Heart right ventricle (tissue), 16 donors: ENCODE measurements at regions not wholly inside any gene's neighbourhood (a gene's known extent, or its start where the extent isn't known, plus 50 kb on each side); places are given as distances from the start of the nearest gene placed in this dataset.

ENCODE experiments used
- ATAC-seq, 8 donors: fragments of 200-7000 bp; cut with Tn5 transposase; one replicate each; pipeline ENCODE4 v1.9.1; 2020; ENCODE audit warnings: mild to moderate bottlenecking in 8 of 8, moderate library complexity in 8 of 8, moderate number of reproducible peaks in 1 of 8
- DNase-seq, 2 donors: peaks; one replicate each; pipeline ENCODE4 v3.0.0-alpha.2; 2020
- H3K27ac ChIP-seq, 10 donors: fragments of 200-600 bp; sonication (generic) in 2 of 10; one replicate each; pipeline versions ENCODE4 v1.5.0 to v1.8.0; 2020 to 2022; ENCODE audit warnings: mild to moderate bottlenecking in 3 of 10
- H3K27me3 ChIP-seq, 7 donors: fragments of 200-600 bp; one replicate each; pipeline ENCODE4 v1.8.0; 2021 to 2022; ENCODE audit warnings: mild to moderate bottlenecking in 2 of 7
- H3K36me3 ChIP-seq, 9 donors: fragments of 200-600 bp; sonication (generic) in 1 of 9; one replicate each; pipeline versions ENCODE4 v1.5.0 to v1.8.0; 2020 to 2022; ENCODE audit warnings: mild to moderate bottlenecking in 2 of 9
- H3K4me1 ChIP-seq, 9 donors: fragments of 200-600 bp; sonication (generic) in 1 of 9; one replicate each; pipeline versions ENCODE4 v1.5.0 to v1.8.0; 2020 to 2022; ENCODE audit warnings: mild to moderate bottlenecking in 4 of 9
- H3K4me3 ChIP-seq, 10 donors: fragments of 200-600 bp; sonication (generic) in 2 of 10; one replicate each; pipeline versions ENCODE4 v1.5.0 to v1.8.0; 2020 to 2022; ENCODE audit warnings: mild to moderate bottlenecking in 7 of 10, moderate library complexity in 2 of 10
- H3K9me3 ChIP-seq, 11 donors: fragments of 200-600 bp in 10 of 11; sonication (generic) in 2 of 11; one replicate each; pipeline versions ENCODE4 v1.5.0 to v1.8.0; 2013 to 2022; ENCODE audit warnings: mild to moderate bottlenecking in 2 of 11, control low read depth in 1 of 11, moderate library complexity in 1 of 11
- WGBS, 2 donors: extraction: QIAGEN DNeasy Blood & Tissue Kit; methylation state at CpG; one replicate each; pipeline ENCODE4 v1.1.7; 2013; ENCODE audit warnings: inconsistent platforms in 1 of 2; 5-methylcytosine and 5-hydroxymethylcytosine counted together
- intact Hi-C, 10 donors: fragments of 100-400 bp; cut with DNase I; formaldehyde crosslinking; loops; one replicate each; pipeline versions ENCODE4 v1.11.1 to v1.14.2; 2022
- TF ChIP-seq, protein P1 (sequence below), 9 donors: fragments of 200-600 bp; sonication (generic) in 2 of 9; IDR thresholded peaks; one replicate each; pipeline versions ENCODE4 v1.5.0 to v1.8.0; 2021 to 2022; ENCODE audit warnings: antibody characterized with exemption in 9 of 9, mild to moderate bottlenecking in 5 of 9, moderate library complexity in 1 of 9
- donor health status: Arrhythmogenic right ventricular cardiomyopathy.
- donor health status: ischemic (EF 13 %, LVEDD 7.1; RV severe dilation, severe dysfunction).
- donor health status: healthy with polysubstance abuse.
- donor health status: DM: no; HTN: yes; CAD: no.
- donor health status: DM: no; HTN: no; CAD: no.
- donor health status: ischemic (EF 25% LVEDD 6.9; RV normal size, moderate dysfunction).
- donor health status: ischemic (EF 25% LVEDD 5.7; RV mildly dilated, moderate dysfunction).
- donor health status: healthy.
- donor health status: DM: yes; HTN: yes; CAD: no.
- donor health status: Ischemic cardiomyopathy.
- donor health status: ischemic (EF 35%, LVEDD 5.7; RV mildly dilated, moderate dysfunction).
- donor health status: nonischemic (EF 11% LVEDD 7.7; RV severe dilation, severe dysfunction).
- donor health status: DM: yes; HTN: yes; CAD: no.
- donor health status: PGD.
- donor health status: ischemic (EF 29% LVEDD 5.4; RV normal size, mild dysfunction).
- donor health status: nonischemic (EF 23%, LVEDD 6.1; RV moderate dilation, normal function).

DNA sequence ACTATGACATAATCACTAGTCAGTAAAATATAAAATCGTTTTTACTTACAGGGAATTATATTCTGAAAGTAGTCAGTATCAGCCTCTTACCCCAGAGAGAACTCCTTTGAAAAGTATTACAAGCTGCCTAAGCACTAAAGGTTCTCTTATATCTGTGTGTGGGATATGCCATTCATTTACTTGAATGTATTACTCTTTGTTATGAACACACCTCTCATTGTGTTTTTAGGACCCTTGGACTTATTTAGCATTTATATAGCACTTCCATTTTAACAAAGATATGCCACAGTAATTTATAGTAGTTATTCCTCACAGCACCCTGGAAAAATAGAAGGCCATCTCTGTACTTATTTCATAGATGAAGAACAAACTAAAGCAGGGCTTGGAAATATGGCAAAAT, 1178.0 kb downstream of the OLFM4 start:
- Histone ChIP-seq H3K4me1 (no peaks in the 10 kb centered on the region), H3K4me3 (no peak overlapping the region), H3K27ac (no peak overlapping the region), H3K36me3 (no peaks in the 10 kb centered on the region), H3K27me3 (no peaks in the 10 kb centered on the region), H3K9me3 (no peaks in the 10 kb centered on the region)
- DNase-seq: no peak
- no peak for ATAC-seq
- intact Hi-C loops: no loop called here
- 47 to 58% methylated on average over 1 of the region's 1 CpG for WGBS, 2 donors
- TF ChIP-seq, protein P1, sequence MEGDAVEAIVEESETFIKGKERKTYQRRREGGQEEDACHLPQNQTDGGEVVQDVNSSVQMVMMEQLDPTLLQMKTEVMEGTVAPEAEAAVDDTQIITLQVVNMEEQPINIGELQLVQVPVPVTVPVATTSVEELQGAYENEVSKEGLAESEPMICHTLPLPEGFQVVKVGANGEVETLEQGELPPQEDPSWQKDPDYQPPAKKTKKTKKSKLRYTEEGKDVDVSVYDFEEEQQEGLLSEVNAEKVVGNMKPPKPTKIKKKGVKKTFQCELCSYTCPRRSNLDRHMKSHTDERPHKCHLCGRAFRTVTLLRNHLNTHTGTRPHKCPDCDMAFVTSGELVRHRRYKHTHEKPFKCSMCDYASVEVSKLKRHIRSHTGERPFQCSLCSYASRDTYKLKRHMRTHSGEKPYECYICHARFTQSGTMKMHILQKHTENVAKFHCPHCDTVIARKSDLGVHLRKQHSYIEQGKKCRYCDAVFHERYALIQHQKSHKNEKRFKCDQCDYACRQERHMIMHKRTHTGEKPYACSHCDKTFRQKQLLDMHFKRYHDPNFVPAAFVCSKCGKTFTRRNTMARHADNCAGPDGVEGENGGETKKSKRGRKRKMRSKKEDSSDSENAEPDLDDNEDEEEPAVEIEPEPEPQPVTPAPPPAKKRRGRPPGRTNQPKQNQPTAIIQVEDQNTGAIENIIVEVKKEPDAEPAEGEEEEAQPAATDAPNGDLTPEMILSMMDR (IDR thresholded peaks at IDR 0.05): no peak

DNA sequence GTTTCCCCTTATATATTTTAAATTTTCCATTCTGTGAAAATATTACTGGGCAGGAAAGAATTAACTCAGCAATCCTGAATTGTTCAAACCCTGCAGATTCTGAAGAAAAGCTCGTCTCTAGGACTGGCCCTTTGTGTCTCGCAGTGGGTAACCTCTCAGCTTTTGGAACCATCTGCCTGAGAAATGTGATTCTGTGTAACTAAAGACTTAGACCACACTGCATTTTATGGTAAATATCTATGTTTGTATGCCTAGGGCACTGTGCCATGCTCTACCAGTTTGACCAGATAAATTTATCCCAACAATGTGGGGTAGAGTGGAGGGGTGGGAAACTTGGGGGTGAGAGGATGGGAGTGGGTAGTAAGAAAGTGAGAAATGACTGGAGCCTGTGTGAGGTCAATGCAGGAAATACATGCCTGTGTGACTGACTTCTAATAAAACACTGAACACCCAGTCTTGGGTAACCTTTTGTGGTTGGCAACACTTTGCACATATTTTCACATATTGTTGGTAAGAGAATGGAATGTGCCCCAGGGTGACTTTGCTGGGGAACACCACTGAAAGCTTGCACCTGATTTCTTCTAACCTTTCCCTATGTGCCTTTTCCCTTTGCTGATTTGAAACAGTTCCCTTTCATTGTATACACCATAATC, 1181.9 kb downstream of the OLFM4 start:
- DNase-seq (no peak), ATAC-seq (no peak)
- TF ChIP-seq, protein P1 (IDR thresholded peaks at IDR 0.05): no peak
- H3K4me1 ChIP-seq: no peaks in the 10 kb centered on the region
- 78 to 83% methylated on average over 2 of the region's 2 CpGs for WGBS, 2 donors
- no peaks in the 10 kb centered on the region for H3K36me3 ChIP-seq
- intact Hi-C loops: no loop called here
- H3K9me3 ChIP-seq: peaks cover 0 to 5% (median 0%) of the 10 kb centered on the region in 11 donors
- H3K4me3 ChIP-seq: no peak overlapping the region
- no peak overlapping the region for H3K27ac ChIP-seq
- H3K27me3 ChIP-seq: no peaks in the 10 kb centered on the region

DNA sequence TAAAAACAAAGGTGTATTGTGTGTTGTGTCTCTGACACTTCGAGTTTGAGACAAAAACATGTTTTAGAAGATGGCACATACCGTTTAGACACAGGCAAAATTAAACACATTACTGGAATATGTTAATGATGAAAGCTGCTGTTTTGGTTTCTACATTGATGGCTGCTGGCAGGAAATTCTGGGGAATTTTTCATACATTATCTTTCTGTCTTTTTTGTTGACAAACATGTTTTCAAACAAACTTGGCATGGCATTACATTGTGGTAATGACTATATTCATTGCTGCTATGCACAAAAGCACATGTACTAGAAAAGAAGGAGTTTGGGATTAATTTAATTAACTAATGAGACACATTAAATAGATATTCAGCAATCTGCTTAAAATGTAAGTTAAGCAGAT, 1187.6 kb downstream of the OLFM4 start:
- no peak overlapping the region for H3K27ac ChIP-seq
- 53 to 61% methylated on average over 2 of the region's 2 CpGs for WGBS, 2 donors
- intact Hi-C loops: no loop called here

DNA sequence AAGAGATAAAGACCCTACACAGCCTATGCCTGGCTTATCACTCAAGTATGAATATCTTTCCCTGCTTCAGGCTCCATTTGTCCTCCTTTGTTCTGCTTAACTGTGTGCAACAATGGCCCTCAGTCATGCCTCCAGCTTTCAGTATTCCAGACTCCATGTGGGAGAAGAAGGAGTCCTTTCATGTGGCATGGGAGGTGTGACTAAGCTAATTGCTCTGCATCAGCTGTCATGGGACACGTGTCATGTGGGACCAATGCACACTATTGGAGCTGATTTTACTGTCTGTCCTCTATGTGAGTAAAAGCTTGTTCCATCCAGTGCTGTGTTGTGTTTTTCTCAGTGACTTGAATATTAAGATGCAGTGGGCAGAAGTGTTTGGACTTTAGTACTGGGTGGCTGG, 1198.3 kb downstream of the OLFM4 start:
- TF ChIP-seq, protein P1 (IDR thresholded peaks at IDR 0.05): no peak
- ATAC-seq (no peak), DNase-seq (no peak)
- Histone ChIP-seq H3K4me3 (no peak overlapping the region), H3K36me3 (no peaks in the 10 kb centered on the region), H3K9me3 (peaks cover 0 to 40% (median 0%) of the 10 kb centered on the region in 11 donors), H3K4me1 (no peaks in the 10 kb centered on the region), H3K27me3 (no peaks in the 10 kb centered on the region), H3K27ac (no peak overlapping the region)
- intact Hi-C loops: no loop called here
- 62 to 68% methylated on average over 1 of the region's 1 CpG for WGBS, 2 donors

More for the DNA sequence above, 1187.6 kb downstream of the OLFM4 start:
- H3K27me3 ChIP-seq: no peaks in the 10 kb centered on the region
- no peak for DNase-seq
- H3K36me3 ChIP-seq: no peaks in the 10 kb centered on the region
- no peak overlapping the region for H3K4me3 ChIP-seq
- TF ChIP-seq, protein P1 (IDR thresholded peaks at IDR 0.05): no peak
- no peaks in the 10 kb centered on the region for H3K4me1 ChIP-seq
- ATAC-seq: no peak
- peaks cover 0 to 32% (median 0%) of the 10 kb centered on the region in 11 donors for H3K9me3 ChIP-seq
